ENCODE measurements at regions not wholly inside any gene's neighbourhood (a gene's known extent, or its start where the extent isn't known, plus 50 kb on each side); places are given as distances from the start of the nearest gene placed in this dataset.

GRCh38 chr20:39789411-39789810 is 827.3 kb downstream of the DHX35 start:
- TF ChIP-seq CTCF (conservative IDR thresholded peaks at IDR 0.05; ENCODE audit: low read depth, low read length) (no peak), EZH2 (IDR thresholded peaks at IDR 0.05; ENCODE audit: low read length, unreplicated experiment) (no peak), EZH2phosphoT487 (IDR thresholded peaks at IDR 0.05; ENCODE audit: borderline replicate concordance, low read length) (no peak)
